ENCODE measurements at regions not wholly inside any gene's neighbourhood (a gene's known extent, or its start where the extent isn't known, plus 50 kb on each side); places are given as distances from the start of the nearest gene placed in this dataset.

DNA sequence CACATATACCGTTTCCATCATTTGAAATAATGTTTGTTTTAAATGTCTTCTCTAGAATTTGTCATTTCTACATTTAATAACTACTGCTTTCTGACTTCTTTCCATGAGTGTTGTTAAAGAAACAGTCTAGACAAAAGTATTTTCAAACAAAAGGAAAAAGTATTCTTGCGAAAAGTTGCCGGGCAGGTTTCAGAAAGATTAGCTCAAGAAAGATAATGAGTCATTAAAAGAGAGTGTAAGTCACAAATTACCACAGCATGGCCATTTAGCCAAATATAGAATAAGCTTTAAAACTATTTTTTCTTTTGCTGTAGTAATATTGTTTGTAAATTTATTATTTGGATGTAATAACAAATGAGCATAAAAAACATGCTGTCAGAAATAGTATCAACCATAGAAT lies 493.0 kb downstream of the TLL1 start:
- no peak for DNase-seq

DNA sequence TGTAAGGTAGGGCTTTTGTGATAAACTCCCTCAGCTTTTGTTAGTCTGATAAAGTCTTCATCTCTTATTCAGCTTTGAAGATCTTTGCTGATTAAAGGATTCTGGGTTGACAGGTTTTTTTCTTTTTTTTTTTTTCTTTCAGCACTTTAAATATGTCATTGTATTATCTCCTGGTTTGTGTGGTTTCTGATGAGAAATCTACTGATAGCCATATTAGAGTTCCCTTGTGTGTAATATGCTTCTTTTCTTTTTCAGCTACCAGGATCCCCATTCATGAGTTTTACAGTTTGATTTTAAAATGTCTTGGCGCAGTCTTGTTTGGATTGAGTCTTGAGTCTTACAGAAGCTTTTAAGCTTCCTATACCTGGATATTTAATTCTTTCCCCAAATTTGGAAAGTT lies 504.5 kb downstream of the TLL1 start:
- no peak for DNase-seq

DNA sequence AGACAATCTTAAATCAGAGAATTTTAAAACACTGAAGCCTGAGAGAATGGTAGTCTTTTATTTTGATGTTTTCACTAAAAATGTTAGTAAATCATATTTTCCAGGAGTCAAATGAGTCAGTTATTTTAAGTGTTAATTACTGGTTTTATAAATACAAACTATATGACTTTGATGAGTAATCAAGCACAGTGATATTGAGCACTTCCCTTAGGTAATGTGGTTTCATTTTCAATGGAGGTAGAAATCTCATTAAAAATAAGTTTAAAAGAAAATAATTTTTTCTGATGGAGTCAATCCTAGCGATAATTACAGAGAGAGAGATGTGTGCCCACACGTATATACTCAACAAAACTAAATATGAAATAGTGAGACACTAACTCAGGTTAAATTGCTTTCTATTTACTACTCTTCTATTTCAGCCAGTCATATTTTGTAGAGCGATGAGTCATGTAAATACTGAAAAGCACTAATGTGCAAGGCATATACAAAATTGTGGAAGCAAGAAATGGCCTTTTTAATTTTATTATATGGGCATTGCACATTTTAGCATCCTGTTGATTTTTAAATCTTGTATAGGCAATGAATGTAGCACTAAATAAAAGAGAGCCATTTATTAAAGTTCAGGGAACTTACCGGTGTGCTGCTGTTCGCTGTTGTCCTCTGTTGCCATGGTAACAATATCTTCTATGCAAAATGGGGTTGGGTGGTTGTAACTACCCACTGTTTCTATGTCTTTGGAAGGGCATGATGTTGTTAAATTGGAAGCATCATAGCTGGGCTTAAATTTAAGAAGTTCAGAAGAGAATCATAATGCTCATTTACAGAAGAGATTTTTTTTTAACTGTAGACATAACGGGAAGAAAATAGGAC lies 513.7 kb downstream of the TLL1 start:
- DNase-seq = no peak

DNA sequence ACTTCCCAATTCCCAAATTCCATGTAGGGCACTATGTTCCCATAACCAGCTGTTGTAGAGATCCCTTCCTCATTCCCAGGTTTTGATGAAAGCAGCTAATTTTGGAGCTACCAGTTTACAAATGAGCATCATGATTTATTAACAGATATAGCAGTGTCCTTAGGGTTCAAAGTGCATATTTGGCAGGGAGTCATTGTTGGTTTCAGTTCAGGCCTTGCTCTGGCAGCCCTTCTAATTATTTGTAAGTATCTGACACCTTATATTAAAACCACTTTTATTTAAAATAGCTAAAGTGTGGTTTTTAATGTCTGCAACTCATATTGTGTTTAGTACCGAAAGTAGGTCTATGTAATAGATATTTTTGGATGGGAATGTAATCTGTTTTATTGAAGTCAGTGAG lies 518.5 kb downstream of the TLL1 start:
- DNase-seq = no peak

DNA sequence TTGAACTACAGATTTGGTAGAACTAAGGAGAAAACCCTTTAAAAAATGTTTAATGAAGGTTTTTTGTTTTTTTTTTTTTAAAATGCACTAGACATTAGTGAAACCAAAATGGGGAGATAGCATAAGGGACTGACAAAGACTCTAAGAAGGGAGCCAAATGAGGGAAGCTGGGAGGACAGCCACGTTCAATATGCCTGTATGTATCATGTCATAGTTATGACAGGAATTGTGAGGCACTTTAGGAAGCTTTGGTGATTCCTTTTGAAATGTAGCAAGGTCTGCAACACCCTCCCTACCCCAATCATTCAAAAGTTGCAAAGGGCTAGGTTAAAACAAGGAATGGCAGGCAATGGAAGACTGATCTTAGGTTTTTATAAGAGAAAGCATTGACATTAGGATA lies 526.0 kb downstream of the TLL1 start:
- no peak for DNase-seq

DNA sequence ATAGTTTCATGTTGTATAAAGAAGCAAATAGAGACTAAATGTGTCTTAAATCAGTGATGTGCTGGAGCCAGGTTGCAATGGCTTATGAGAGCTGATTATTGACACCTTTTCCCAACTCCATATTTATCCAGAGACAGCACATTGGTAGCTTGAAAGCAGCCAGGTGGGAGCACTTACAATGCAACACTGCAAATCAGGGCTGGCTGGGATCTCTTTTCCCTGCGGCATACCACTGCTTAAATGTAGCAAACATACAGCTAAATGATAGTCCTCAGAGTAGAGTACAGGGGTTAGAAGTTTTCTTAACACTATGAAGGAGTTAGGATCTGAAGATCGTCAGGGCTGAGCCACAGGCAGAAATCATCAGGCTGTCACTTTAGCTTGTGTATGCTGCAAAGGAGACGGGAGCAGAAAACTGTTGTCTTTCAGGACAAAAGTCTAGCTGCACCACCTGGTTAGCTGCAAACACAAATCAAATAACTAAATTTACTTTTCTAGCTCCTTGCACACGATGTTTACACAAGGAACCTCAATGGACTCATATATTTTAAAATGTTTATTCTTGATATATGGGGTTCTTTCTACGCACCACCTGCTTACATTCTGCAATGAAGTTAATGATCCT lies 527.3 kb downstream of the TLL1 start:
- no peak for DNase-seq

DNA sequence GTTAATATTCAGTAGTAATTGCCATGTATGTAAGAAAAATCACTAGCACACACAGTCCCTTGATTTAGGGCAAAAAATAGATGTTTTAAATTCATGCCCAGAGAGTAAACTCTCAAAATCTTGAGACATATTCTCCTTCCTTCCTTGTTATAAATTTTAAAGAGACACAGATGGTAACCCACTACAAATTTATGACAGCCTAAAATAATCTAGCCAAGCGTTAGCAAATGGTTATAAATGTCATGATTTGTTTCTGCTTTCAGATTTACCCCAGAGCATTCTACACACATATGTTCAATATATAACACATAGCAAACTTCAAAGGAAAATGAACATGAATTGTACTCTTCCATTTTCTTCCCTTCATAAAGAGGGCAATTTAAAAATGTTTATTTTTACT lies 540.3 kb downstream of the TLL1 start:
- DNase-seq = no peak

DNA sequence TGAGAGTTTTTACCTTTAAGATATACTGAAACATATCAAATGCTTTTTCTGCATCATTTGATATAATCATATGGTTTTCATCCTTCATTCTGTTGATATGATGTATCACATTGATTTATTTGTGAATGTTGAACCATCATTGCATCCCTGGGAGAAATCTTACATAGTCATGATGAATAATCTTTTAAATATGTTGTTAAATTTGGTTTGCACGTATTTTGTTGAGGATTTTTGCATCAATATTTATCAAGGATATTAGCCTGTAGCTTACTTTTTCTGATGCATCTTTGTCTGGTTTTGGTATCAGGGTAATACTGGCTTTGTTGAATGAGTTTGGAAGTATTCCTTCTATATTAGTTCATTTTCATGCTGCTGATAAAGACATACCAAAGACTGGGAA lies 541.4 kb downstream of the TLL1 start:
- no peak for DNase-seq

DNA sequence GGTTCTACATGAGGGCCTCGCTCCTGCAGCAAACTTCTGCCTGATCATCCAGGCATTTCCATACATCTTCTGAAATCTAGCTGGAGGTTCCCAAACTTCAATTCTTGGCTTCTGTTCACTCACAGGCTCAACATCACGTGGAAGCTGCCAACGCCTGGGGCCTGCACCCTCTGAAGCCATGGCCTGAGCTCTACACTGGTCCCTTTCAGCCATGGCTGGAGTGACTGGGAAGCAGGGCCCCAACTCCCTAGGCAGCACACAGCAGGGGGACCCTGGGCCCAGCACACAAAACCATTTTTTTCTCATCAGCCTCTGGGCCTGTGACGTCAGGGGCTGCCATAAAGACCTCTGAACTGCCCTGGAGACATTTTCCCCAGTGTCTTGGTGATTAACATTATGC lies 542.7 kb downstream of the TLL1 start:
- no peak for DNase-seq

DNA sequence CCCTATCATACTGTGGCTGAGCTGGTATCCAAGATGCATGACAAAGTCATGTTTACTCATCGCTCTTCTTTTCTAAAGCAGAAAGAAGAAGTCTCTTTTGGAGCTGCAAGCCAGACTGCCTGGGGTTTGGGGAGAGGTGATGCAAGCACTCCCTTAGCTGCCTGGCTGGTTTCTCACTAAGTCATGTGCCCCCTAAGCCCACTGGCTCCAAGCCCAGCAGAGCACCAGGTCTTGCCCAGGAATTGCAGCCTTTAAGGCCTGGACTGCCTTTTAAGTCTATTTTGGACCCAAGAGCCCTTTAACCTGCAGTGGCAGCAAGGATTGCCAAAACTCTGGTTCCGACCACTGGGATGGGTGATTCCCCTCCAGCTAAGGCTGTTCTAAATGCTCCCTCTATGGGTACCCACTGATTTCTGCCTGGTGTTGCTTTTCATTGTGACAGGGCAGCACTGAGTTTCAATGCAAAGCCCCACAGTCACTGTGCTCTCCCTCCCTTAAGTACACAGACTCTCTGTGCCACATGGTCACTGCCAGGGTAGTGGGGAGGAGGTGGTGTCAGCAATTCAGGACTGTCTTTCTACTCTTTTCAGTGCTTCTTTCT lies 548.6 kb downstream of the TLL1 start:
- no peak for DNase-seq

DNA sequence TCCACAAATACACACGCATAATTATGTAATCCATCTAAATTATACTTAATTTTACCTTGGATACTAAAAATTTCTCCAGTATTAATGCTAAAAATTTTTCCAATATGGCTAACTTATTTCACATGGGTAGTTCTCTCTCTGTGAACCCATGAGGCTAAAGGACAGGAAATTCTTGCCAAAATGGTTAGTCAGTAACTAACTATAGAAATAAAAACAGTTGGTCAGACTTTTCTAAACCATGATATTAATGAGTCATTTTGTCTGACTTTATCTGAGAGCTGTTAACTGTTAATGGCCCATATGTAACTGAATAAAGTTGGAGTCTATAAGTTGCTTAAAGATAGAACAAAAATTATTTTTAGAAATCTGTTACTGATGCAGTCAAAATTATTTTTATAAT lies 549.4 kb downstream of the TLL1 start:
- no peak for DNase-seq

DNA sequence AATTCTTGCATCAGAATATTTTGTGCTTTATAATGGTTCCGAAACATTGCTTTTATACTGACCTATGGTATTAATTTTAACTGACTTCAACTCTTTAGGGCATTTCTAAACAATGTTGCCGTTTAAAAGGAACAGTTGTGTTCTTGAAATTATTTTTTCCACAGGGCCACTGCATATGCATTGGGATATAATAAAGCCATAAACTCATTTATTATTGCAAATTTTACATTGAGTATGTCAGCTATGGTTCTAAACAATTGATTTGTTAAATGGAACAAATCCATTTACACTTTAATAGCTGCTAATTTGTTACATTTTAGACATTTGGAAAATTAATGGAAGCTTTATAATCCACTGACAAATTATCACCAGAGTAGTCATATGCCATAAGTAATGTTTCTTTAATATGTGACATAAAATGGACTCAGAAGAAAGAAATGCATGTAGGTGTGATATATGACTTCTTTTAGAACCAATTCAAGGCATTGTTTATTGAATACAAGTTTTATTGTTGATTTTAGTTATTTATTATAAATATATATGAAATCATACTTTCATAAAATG lies 553.3 kb downstream of the TLL1 start:
- DNase-seq = no peak

DNA sequence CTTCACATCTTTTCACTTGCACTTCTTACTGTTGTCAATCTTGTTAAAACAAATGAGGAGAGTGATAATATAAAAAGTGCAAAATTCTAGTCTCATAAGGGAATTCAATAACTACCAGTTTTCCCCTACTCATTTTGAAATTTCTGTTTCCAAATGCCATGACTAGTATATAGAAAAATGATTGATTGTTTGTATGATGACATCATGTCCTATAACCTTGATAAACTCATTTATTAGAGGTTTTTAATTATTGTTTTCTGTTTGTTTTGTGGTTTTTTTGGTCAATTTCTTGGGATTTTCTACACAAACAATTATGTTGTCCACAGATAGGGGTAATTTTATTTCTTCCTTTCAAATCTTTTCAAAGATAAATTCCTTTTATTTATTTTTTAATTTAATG lies 559.1 kb downstream of the TLL1 start:
- no peak for DNase-seq

DNA sequence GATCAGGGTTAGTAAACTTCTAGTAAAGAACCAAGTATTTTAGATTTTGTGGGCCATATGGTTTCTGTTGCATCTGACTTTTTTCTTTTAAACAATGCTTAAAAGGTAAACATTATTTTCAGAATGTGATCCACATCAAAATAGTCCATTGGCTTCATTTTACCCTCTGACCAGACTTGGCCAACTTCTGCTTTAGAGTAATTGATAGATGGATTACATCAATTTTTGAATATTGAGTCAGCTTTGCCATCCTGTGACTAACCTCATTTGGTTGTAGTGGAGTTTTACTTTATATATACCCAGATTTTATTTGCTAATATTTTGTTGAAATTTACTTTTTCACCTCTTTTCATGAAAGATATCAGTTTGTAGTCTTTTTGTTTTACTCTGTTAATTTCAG lies 559.8 kb downstream of the TLL1 start:
- DNase-seq = no peak

DNA sequence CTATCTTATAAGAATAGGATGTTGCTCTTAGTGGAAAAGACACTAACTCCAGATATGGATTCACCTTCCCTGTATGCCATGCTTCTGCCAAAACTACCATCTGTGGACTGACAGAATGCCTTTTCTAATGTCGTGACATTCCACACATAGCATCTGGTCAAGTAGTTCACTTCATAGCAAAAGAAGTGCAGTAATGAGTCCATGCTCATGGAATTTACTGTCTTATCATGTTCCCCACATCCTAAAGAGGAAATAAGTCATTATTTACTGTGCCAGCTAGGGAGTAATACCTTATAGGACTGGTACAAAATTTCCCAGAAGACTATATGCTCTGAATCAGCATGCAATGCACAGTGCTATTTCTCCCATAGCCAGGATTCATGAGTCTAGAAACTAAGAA lies 562.4 kb downstream of the TLL1 start:
- DNase-seq = no peak

DNA sequence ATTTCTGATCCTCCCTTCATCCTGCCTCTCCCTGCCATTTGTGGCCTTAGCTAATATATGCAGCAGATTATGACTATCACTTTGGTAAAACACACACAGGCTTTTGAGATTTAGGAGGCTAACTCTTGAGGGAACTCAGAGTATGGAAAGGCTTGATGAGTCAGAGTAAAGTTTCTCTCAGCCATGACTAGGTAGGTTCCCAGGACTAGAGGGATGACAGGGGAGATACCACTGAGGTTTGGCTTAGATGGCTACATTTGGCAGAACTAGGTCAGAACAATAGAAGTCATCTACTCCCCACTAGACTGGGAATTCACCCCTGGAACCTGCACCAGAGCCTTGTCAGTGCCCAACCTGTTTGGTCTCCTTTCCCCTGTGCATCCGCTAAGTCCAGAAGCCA lies 585.7 kb downstream of the TLL1 start:
- no peak for DNase-seq

DNA sequence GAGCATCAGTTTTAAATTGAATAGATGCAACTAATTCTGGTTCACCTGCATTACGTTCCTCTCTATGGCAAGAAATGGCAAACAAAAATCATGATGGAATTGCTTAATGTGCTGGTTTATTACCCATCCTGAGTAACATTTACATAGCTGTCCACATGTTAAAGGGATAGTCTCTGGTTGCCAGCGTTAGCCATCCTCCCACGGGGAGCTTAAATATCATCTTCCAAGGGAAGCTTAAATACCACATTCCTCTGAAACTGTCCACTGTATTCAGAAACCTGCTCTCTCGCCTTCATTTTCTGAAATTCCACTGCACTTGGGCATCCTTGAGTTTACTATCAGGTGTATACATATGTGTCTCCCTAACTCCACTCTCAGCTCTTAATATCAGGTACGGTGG lies 586.6 kb downstream of the TLL1 start:
- no peak for DNase-seq

DNA sequence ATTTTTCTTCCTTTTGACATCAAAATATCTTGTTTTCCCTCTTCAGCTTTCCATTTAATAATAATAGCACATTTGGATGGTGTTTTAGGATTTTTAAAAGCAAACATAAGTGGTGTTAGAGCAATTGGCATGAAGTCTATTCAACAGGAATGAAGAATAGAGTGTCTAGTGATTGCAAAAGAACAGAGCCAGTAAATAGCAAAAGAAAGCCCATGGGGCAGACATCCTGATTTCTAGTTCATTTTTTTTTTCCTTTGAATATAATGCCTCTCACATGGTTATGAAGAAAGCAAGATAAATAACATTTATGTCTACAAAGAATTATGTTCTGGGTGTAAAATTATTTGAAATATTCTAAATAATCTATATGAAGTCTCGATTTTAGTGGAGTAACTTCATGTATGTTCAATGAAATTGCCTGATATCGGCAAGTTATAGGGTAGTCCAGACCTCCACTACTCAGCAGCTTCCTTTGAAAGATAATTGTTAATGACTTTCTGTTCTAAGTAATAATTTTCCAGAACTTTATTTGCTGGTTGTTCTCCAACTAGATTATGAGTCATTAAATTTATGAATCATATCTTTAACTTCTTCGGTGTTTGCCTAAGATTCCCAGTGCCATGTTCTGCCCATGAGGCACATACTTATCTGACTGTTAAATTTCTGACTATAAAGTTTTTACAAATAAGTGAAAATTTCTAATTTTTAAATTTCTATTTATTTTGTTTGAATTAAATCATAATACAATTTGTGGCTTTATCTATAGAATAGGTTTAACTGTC lies 587.9 kb downstream of the TLL1 start:
- DNase-seq = no peak

DNA sequence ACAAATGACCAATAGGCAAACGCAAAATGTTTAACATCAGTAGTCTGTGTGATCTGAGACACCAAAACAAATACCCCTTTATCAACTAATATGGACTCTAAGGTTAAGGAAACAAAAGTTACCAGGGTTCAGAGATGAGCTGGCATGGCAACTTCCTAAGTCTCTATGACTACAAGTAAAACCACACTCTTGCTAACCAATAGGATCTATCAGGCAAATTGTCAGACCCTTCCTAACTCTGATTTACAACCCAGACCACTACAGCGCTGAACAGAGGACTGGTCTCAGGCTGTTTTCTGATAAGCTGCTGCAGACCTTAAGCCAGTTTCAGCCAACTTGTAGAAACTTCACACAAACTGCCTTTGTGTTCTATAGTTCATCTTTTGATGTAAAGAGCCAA lies 608.0 kb downstream of the TLL1 start:
- DNase-seq = no peak

DNA sequence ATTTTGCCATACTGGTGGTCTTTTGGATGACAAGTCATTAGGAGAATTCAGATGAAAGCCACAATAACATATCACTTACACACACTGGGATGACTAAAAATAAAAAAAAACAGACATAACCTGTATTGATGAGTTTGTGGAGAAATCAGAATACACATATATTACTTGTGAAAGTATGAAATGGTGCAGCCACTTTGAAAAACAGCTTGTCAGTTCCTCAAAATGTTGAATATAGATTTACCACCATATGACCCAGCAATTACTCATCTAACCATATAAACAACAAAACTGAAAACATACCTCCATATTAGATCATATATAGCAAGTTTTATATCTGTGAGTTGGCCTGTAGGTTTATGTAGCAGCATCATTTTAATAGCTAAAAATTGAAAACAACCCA lies 608.7 kb downstream of the TLL1 start:
- DNase-seq = no peak

DNA sequence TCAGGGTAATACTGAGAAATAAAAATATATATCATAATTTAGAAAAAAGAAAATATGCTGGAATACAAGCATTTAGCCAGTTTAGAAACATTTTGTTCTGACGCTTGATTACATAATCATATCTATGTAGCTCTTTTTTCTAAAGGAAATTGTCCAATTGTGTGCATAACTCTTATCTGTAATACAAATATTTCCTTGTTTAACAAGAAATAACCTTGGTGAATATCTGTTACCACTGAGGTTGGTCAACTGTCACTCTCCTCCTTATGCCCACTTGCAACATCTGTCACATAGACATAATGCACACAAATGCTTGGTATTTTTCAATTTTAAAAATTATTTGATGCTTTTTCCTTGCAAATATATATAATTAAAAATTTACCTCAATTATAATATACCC lies 609.7 kb downstream of the TLL1 start:
- DNase-seq = no peak

DNA sequence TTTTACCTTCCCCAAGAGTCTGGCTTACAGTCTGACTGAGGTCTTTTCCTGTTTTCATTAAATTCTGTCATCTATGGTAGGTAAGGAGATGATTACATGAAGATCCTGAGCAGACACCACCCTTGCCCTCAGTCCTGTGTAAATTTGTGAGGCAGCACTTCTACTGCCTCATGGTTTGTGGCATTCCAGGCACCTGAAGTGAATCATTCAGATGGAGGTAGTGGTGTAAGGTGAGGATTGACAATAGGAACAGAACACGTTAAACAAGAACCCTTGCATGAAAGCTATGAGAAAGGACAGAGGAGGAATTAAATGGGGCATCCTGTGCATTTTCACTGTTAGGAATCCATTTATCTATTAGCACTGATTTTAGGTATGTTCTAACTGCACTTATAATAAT lies 618.6 kb downstream of the TLL1 start:
- no peak for DNase-seq

DNA sequence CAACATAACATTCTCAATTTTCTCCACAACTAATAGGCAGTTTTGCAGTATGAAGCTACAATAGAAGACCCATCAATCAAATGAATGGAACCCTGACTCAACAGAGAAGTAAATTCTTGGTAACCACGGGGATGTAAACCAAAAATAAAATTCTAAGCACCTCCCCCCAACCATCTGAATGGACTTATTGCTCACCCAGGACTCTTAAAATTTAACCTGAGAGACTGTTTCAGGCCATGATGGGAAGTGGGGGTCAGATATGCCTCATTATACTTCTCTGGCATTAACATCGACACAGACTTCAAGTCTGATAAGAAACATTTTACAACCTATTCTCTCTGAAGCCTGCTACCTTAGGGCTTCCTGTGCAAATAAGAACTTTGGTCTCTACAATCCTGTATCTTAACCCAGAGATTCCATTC lies 620.9 kb downstream of the TLL1 start:
- no peak for DNase-seq
